ENCODE measurements at regions not wholly inside any gene's neighbourhood (a gene's known extent, or its start where the extent isn't known, plus 50 kb on each side); places are given as distances from the start of the nearest gene placed in this dataset.
"Not testable (repeated sequence)": the region's sequence is repeated elsewhere in the genome, so short reads cannot be mapped to it uniquely, and the experiment has no call there.

DNA sequence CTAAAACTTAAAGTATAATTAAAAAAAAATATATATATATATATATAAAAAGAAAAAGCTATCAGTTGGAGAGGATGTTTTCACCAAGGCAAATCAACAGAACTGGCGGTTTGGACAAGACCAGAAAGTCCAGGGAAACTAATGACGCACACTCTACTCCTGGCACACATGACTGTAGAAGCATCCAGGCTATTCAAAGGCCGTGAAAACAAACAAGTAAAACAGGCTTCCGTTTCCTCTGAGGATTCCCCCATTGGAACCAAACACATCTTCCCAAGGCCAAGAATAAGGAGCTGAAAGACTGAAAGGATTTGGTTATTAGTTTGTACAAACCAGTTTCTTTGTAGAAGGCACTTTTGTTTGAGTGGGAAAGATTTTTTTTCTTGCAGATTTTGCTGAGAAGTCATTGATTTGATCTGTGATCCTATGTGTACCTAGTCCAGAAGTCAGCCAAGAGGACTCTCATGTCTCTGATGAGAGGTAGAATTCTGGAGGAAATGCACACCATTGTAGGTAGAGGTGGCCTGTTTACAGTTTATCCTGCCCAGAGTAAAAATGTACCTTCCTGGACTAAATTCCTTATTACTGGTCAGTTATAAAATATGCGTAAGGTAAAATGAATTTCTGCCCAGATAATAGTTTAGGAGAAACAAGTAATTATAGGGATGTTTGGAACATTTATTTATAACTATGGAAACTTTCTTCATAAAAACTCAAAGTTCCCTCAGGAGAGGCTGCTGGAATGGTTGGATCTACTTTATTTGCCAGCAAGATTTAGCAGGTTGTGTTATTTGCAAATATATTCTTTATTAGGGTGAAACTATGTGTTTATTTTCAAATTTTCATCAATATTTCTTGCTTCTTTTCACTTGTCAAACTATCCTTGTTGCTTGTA is 66.5 kb downstream of the DMP1 start:
- DNase-seq (ENCODE audit: low spot score) = no peak
- FAIRE-seq = no peak

DNA sequence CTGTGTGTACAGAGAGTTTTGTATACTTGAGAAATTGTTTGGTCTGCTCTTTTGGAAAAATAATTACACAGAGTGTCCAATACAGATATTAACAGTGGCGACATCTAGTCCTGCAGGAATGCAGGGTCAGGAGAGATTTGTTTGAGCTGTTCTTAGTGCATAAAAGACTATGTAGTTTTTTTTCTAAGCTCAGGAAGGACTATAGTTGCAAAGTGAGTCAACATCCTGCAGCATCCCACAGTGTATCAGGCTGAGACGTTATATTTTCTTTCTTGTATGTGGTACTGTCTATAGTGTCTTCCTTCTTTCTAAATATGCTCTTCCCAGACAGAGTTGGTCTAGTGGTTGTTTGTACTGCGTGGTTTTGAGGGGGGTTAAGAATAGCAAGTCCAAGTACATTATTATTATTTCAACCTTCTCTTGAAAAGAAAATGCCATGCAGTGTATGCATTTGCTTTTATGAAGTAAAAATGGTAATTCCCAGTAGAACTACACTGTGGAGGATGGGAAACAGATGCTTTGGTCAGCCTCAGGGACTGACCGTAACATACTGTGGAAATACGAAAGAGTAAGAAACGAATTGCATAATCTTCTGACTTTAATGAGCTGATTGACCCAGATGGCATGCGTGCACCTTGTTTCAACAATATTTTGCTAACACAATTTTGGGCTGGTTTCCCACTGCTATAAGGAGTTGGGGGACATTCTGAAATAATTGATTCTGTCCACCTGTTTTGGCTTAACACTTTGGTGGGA is 67.4 kb downstream of the DMP1 start:
- DNase-seq (ENCODE audit: low spot score) (no peak), FAIRE-seq (no peak)

- FAIRE-seq (no peak), DNase-seq (ENCODE audit: low spot score) (no peak)
These were observed 68.2 kb downstream of the DMP1 start for GRCh38 chr4:87718217-87718835.

DNA sequence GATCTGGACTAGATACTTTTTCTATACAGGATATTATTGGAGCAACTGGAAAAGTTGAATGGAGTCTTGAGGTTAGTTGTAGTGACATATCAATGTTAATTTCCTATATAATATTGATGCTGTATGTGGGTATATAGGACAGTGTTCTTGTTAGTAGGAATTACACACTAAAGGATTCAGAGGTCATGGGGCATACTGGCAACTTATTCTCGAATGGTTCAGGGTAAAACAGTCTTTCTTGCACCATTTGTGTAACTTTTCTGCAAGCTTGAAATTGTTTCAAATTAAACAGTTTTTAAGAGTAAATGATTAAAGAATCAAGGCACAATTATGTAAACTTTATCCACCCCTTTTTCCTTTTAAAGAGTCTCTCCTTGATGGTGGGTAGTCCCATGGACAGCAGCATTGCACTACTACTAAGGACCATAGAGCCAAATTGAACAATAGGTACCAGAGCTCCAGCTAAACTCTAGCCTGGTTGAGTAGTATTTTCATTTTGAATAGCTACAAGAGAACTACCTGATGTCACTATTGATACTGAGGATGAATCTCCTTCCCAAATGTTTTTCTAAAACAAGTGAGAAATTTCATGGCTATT is 70.1 kb downstream of the DMP1 start:
- FAIRE-seq = no peak

GRCh38 chr4:87725287-87725686 is 74.1 kb upstream of the IBSP start:
- FAIRE-seq; DNase-seq (ENCODE audit: low spot score): not testable (repeated sequence)

More for the DNA sequence above, 70.1 kb downstream of the DMP1 start:
- DNase-seq (ENCODE audit: low spot score) = no peak

DNA sequence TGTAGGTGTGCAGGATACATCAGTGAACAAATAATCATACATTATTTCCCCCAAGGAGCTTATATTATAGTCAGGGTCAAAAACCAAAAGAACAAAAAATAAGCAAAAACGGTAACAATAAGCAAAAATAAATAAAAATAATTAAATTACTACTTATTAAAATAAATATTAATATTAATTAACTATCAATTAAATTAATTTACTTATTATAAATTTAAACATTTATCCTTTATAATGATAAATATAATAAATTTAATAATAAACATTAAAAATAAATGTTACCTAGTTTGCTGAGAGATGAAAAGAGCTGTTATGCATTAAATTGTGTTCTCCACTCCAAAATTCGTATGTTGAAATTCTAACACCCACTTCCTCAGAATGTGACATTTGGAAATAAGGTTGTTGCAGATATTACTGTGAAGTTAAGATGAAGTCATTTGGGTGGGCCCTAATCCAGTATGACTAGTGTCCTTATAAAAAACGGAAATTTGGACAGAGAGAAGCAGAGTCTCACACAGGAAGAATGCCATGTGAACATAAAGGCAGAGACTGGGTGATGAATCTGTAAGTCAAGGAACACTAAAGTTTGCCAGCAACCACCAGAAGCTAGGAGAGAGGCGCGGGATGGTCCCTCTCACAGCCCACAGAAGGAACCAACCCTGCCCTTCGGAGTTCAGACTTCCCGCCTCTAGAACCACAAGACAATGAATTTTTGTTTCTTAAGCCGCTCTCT is 67.2 kb upstream of the IBSP start:
- peak; percentile 68 for FAIRE-seq

DNA sequence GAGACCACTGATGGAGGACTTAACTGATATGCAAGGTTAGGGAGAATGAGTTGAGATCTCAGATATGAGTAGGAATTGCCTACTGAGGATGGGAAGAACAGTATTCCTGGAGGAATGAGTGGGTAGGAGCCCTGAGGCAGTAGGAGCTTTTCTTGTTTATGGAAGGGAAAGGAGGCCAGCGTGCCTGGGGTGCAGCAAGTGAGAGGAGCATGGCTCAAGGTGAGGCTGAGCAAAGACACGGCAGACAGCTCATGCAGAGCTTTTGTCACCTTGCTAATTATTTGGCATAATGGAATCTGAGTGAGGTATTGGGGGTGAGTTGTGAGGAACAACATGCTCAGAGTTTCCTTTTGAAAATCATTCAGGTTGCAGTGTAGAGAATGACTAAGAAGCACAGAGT is 65.3 kb upstream of the IBSP start:
- DNase-seq (ENCODE audit: low spot score) (no peak), FAIRE-seq (no peak)

More for the DNA sequence above, 67.2 kb upstream of the IBSP start:
- DNase-seq (ENCODE audit: low spot score) = no peak

DNA sequence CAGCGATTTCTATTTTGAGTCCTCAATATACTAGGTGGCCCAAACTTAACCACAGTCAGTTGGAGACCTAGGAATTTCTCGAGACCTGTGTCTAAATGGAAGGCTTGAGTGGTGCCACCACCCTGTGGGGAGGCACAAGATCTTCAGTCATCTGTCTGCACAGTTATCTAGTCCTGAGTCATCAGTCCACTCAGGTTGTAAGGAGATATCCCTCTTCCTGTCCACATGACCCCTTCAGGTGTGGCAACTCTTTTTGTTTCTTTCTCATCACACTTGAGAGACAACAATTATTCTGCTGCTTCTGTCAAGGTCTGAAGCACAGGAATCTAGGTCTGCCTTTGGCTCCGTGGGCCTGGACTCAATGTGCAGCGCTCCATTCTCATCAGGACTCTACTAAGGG is 64.4 kb upstream of the IBSP start:
- DNase-seq (ENCODE audit: low spot score) (peak; percentile 45), FAIRE-seq (no peak)

DNA sequence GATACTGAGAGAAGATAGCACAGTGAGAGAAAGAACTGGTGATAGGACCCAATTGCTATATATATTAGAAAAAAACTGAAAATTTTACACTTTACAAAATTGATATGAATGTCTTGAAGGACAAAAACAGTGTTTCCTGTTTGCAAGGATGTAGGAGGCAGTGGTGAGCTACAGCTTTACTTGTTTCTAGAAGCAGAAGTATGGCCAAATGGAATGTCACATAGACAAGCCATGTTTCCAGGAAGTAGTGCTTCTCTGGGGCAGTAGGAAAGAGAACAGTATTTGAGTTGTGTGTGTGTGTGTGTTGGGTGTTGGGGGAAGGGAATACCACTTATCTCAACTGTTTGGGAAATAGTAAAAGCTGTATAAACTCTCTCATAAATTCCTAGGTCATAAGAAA is 60.9 kb upstream of the IBSP start:
- FAIRE-seq (no peak), DNase-seq (ENCODE audit: low spot score) (no peak)

DNA sequence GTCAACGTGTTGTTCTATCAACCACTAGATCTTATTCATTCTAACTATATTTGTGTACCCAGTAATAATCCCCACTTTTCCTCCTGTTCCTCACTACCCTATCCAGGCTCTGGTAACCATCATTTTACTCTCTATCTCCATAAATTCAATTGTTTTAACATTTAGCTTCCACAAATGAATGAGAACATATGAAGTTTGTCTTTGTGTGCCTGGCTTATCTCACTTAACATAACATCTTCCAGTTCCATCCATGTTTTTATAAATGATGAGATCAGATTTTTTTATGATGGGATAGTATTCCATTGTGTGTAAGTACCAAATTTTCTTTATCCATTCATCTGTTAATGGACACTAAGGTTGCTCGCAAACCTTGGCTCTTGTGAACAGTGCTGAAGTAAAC is 59.9 kb upstream of the IBSP start:
- no peak for DNase-seq (ENCODE audit: low spot score)
- no peak for FAIRE-seq

GRCh38 chr4:87745064-87745807 is 54.1 kb upstream of the IBSP start:
- DNase-seq (ENCODE audit: low spot score) = no peak
- FAIRE-seq = no peak

- FAIRE-seq = no peak
These were observed 53.4 kb upstream of the IBSP start for GRCh38 chr4:87746001-87746400.

More at GRCh38 chr4:87746001-87746400, 53.4 kb upstream of the IBSP start:
- DNase-seq (ENCODE audit: low spot score) = no peak

All from RCC 7860 (cell line).